Upper lobe of right lung (tissue), 1 donor: ENCODE measurements at regions not wholly inside any gene's neighbourhood (a gene's known extent, or its start where the extent isn't known, plus 50 kb on each side); places are given as distances from the start of the nearest gene placed in this dataset.
"Not testable (repeated sequence)": the region's sequence is repeated elsewhere in the genome, so short reads cannot be mapped to it uniquely, and the experiment has no call there.

ENCODE experiments used
- ATAC-seq: fragments of 200-7000 bp; cut with Tn5 transposase; one replicate; pipeline ENCODE4 v1.9.1; 2020; ENCODE audit warnings: mild to moderate bottlenecking, moderate library complexity
- DNase-seq: peaks from one replicate; pipeline ENCODE4 v3.0.0-alpha.2; 2020
- H3K27ac ChIP-seq: fragments of 200-600 bp; one replicate; pipeline ENCODE4 v1.8.0; 2022
- H3K27me3 ChIP-seq: fragments of 200-600 bp; one replicate; pipeline ENCODE4 v1.8.0; 2022; ENCODE audit warnings: mild to moderate bottlenecking
- H3K36me3 ChIP-seq: fragments of 200-600 bp; one replicate; pipeline ENCODE4 v1.8.0; 2022
- H3K4me1 ChIP-seq: fragments of 200-600 bp; one replicate; pipeline ENCODE4 v1.8.0; 2022
- H3K4me3 ChIP-seq: fragments of 200-600 bp; one replicate; pipeline ENCODE4 v1.8.0; 2022; ENCODE audit warnings: mild to moderate bottlenecking
- H3K9me3 ChIP-seq: fragments of 200-600 bp; one replicate; pipeline ENCODE4 v1.8.0; 2022
- intact Hi-C: fragments of 100-400 bp; cut with DNase I; formaldehyde crosslinking; loops from one replicate; pipeline ENCODE4 v1.11.0; 2022
- TF ChIP-seq, protein P1 (sequence below): fragments of 200-600 bp; IDR thresholded peaks from one replicate; pipeline ENCODE4 v1.8.0; 2022; ENCODE audit warnings: antibody characterized with exemption
- donor health status: DM: no; HTN: yes; CAD: no; lungs with severe emphysema.

DNA sequence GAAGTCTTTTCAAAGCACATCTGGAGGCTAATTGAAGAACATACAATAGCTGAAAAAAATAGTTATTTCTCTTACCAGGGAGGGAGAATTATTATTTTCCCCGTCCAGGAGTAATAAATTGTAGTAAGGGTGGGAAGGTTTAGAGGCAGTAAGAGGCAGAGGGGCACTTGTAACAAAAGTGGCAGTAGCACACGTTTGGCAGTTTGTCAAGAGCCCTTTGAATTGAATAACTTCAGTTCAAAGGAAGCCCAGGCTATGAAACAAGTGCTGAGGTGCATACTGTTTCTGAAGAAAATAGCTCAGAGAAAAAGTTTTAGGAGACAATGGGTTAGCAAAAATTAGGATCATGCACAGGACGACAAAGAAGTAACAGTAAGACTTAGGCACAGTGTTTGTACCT is 451.3 kb downstream of the LRRC70 start:
- H3K36me3 ChIP-seq = no peaks in the 10 kb centered on the region
- H3K27ac ChIP-seq = no peak overlapping the region
- DNase-seq (no peak), ATAC-seq (no peak)
- no peaks in the 10 kb centered on the region for H3K4me1 ChIP-seq
- TF ChIP-seq, protein P1, sequence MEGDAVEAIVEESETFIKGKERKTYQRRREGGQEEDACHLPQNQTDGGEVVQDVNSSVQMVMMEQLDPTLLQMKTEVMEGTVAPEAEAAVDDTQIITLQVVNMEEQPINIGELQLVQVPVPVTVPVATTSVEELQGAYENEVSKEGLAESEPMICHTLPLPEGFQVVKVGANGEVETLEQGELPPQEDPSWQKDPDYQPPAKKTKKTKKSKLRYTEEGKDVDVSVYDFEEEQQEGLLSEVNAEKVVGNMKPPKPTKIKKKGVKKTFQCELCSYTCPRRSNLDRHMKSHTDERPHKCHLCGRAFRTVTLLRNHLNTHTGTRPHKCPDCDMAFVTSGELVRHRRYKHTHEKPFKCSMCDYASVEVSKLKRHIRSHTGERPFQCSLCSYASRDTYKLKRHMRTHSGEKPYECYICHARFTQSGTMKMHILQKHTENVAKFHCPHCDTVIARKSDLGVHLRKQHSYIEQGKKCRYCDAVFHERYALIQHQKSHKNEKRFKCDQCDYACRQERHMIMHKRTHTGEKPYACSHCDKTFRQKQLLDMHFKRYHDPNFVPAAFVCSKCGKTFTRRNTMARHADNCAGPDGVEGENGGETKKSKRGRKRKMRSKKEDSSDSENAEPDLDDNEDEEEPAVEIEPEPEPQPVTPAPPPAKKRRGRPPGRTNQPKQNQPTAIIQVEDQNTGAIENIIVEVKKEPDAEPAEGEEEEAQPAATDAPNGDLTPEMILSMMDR = no peak
- H3K4me3 ChIP-seq = no peak overlapping the region
- H3K27me3 ChIP-seq = no peaks in the 10 kb centered on the region
- intact Hi-C loops = no loop called here
- H3K9me3 ChIP-seq = peaks cover 4% of the 10 kb centered on the region

GRCh38 chr5:63025679-63026078 is 447.1 kb downstream of the LRRC70 start:
- ATAC-seq = no peak

DNA sequence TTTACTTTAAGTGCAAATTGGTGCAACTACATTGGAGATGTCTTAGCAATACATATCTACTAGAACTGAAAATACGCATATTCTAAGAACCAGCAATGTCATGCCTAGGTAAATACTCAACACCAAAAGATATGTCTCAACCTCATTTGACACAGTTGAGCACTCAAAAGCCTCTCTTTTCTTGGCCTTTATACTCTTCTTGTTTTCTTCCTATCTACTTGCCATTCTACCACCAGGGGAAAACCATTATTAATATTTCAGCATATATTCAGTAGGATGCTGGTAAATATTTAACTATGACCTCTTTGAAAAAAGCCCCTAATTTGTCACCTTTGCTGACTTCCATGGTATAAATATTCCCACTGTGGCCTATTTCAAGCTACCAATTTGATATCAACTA is 443.8 kb downstream of the LRRC70 start:
- intact Hi-C loops = no loop called here
- Histone ChIP-seq H3K27ac (no peak overlapping the region), H3K9me3 (no peaks in the 10 kb centered on the region), H3K4me3 (no peak overlapping the region), H3K36me3 (no peaks in the 10 kb centered on the region), H3K27me3 (no peaks in the 10 kb centered on the region), H3K4me1 (no peaks in the 10 kb centered on the region)
- DNase-seq (no peak), ATAC-seq (no peak)
- TF ChIP-seq, protein P1 = no peak

More at GRCh38 chr5:63025679-63026078, 447.1 kb downstream of the LRRC70 start:
- no peaks in the 10 kb centered on the region for H3K36me3 ChIP-seq
- no peaks in the 10 kb centered on the region for H3K27me3 ChIP-seq
- no peak overlapping the region for H3K4me3 ChIP-seq
- H3K27ac ChIP-seq = no peak overlapping the region
- TF ChIP-seq, protein P1 = no peak
- no peaks in the 10 kb centered on the region for H3K9me3 ChIP-seq
- intact Hi-C loops = no loop called here
- H3K4me1 ChIP-seq = no peaks in the 10 kb centered on the region
- DNase-seq = no peak

DNA sequence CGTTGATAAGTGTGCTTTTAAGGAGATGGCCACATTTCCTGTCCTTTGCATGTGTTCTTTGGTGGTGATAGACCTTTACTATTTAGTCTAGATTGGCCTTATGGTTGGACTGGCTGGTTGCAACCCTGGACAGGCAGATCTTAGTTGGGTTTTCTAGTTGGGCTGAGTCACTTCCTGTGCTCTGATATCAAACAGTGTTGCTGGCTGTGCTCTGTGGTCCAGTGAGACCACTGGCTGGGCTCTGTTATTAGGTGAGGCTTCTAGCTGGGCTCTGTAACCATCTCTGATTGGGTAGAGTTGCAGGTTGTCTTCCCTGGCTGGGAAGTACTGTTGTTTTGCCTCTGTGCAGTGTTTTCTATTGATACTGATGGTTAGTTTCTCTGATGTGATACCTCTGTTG is 432.5 kb downstream of the LRRC70 start:
- DNase-seq (no peak), ATAC-seq (no peak)
- peaks cover 8% of the 10 kb centered on the region for H3K9me3 ChIP-seq
- H3K27ac ChIP-seq = no peak overlapping the region
- TF ChIP-seq, protein P1 = no peak
- no peaks in the 10 kb centered on the region for H3K4me1 ChIP-seq
- intact Hi-C loops = no loop called here
- H3K4me3 ChIP-seq = no peak overlapping the region
- H3K27me3 ChIP-seq = no peaks in the 10 kb centered on the region
- H3K36me3 ChIP-seq = no peaks in the 10 kb centered on the region

- Histone ChIP-seq H3K4me1 (no peaks in the 10 kb centered on the region), H3K9me3 (peaks cover 8% of the 10 kb centered on the region), H3K36me3 (no peaks in the 10 kb centered on the region), H3K27ac (no peak overlapping the region), H3K4me3 (no peak overlapping the region), H3K27me3 (no peaks in the 10 kb centered on the region)
- intact Hi-C loops = no loop called here
- TF ChIP-seq, protein P1 = no peak
- DNase-seq (no peak), ATAC-seq (no peak)
These were observed 429.6 kb downstream of the LRRC70 start for GRCh38 chr5:63008195-63008594.

GRCh38 chr5:62994842-62995241 is 416.2 kb downstream of the LRRC70 start:
- ATAC-seq, H3K4me3 ChIP-seq, intact Hi-C loops: not testable (repeated sequence)

More at GRCh38 chr5:62994842-62995241, 416.2 kb downstream of the LRRC70 start:
- H3K36me3 ChIP-seq, H3K27ac ChIP-seq, H3K4me1 ChIP-seq, H3K9me3 ChIP-seq, H3K27me3 ChIP-seq, DNase-seq: not testable (repeated sequence)
